Neural cell (in vitro differentiated cells): ENCODE measurements at regions not wholly inside any gene's neighbourhood (a gene's known extent, or its start where the extent isn't known, plus 50 kb on each side); places are given as distances from the start of the nearest gene placed in this dataset.

Experiments
- H2AFZ ChIP-seq: fragments of 200-600, 300-800 bp; sonication (generic), shearing (Covaris generic); 2 replicates; pipeline ENCODE4 v1.6.0; 2014; ENCODE audit warnings: low read depth, mild to moderate bottlenecking, antibody characterized with exemption, low read length, moderate library complexity
- H3F3A ChIP-seq: fragments of 200-600 bp; shearing (Covaris generic); 2 replicates; pipeline ENCODE4 v1.6.1; 2016; ENCODE audit warnings: mild to moderate bottlenecking, moderate library complexity, mixed read lengths, antibody characterized with exemption, low read length; ENCODE audit not compliant: insufficient read depth, poor library complexity, severe bottlenecking
- H3K27ac ChIP-seq: fragments of 200-600, 300-800 bp; sonication (generic), shearing (Covaris generic); 2 replicates; pipeline ENCODE4 v1.5.1; 2014; ENCODE audit warnings: mild to moderate bottlenecking, low read length, moderate library complexity
- H3K27me3 ChIP-seq: fragments of 300-800, 200-600 bp; sonication (generic), shearing (Covaris generic); 2 replicates; pipeline ENCODE4 v1.6.0; 2014; ENCODE audit warnings: mild to moderate bottlenecking, low read depth, low read length, moderate library complexity; ENCODE audit not compliant: insufficient read depth
- H3K36me3 ChIP-seq: fragments of 300-800, 200-600 bp; sonication (generic), shearing (Covaris generic); 2 replicates; pipeline ENCODE4 v1.5.1; 2014; ENCODE audit warnings: mild to moderate bottlenecking, antibody characterized with exemption, low read length, moderate library complexity; ENCODE audit not compliant: insufficient read depth
- H3K4me2 ChIP-seq: fragments of 300-800, 200-600 bp; sonication (generic), shearing (Covaris generic); 2 replicates; pipeline ENCODE4 v1.6.0; 2014; ENCODE audit warnings: mild to moderate bottlenecking, low read length
- H3K4me3 ChIP-seq: fragments of 300-800, 200-600 bp; sonication (generic), shearing (Covaris generic); 2 replicates; pipeline ENCODE4 v1.5.1; 2014; ENCODE audit warnings: mild to moderate bottlenecking, low read length, moderate library complexity
- H3K79me2 ChIP-seq: fragments of 200-600 bp; shearing (Covaris generic); replicated peaks from 2 replicates; pipeline ENCODE4 v1.6.0; 2014; ENCODE audit warnings: mild to moderate bottlenecking, low read length, moderate library complexity; ENCODE audit not compliant: insufficient read depth
- H3K9ac ChIP-seq: fragments of 300-800, 200-600 bp; sonication (generic), shearing (Covaris generic); 2 replicates; pipeline ENCODE4 v1.6.1; 2016; ENCODE audit warnings: mild to moderate bottlenecking, low read length, mixed read lengths
- H3K9me2 ChIP-seq: fragments of 200-600 bp; shearing (Covaris generic); 2 replicates; pipeline ENCODE4 v1.6.1; 2016; ENCODE audit warnings: mild to moderate bottlenecking, low read length, mixed read lengths; ENCODE audit not compliant: insufficient read depth
- H3K9me3 ChIP-seq: fragments of 200-600, 300-800 bp; sonication (generic), shearing (Covaris generic); 2 replicates; pipeline ENCODE4 v1.6.1; 2016; ENCODE audit warnings: mild to moderate bottlenecking, mixed run types, low read length, moderate library complexity, mixed read lengths
- H4K20me1 ChIP-seq: fragments of 200-600 bp; shearing (Covaris generic); 2 replicates; pipeline ENCODE4 v1.6.1; 2016; ENCODE audit warnings: mild to moderate bottlenecking, mixed run types; ENCODE audit not compliant: insufficient read depth
- EP300 ChIP-seq: fragments of 450-650 bp; conservative IDR thresholded peaks from 2 replicates; pipeline ENCODE4 v1.6.1; 2014; ENCODE audit warnings: antibody characterized with exemption, mild to moderate bottlenecking, moderate library complexity; ENCODE audit not compliant: poor library complexity, severe bottlenecking
- EZH2 ChIP-seq: fragments of 200-600, 300-800 bp; shearing (Covaris generic), sonication (generic); IDR thresholded peaks from 2 replicates; pipeline ENCODE4 v1.6.1; 2014; ENCODE audit warnings: antibody characterized with exemption, low read length, borderline replicate concordance, mild to moderate bottlenecking; ENCODE audit not compliant: insufficient read depth, poor library complexity, severe bottlenecking
- MXI1 ChIP-seq: fragments of 450-650 bp; conservative IDR thresholded peaks from 2 replicates; pipeline ENCODE4 v1.6.1; 2014; ENCODE audit warnings: antibody characterized with exemption, mild to moderate bottlenecking; ENCODE audit not compliant: poor library complexity, severe bottlenecking
- POLR2AphosphoS5 ChIP-seq: IDR thresholded peaks from 2 replicates; pipeline ENCODE4 v1.6.1; 2012
- RAD21 ChIP-seq: fragments of 450-650 bp; conservative IDR thresholded peaks from 2 replicates; pipeline ENCODE4 v1.6.1; 2014; ENCODE audit warnings: antibody characterized with exemption, mild to moderate bottlenecking, moderate library complexity
- SMC3 ChIP-seq: fragments of 450-650 bp; conservative IDR thresholded peaks from 2 replicates; pipeline ENCODE4 v1.6.1; 2014; ENCODE audit warnings: antibody characterized with exemption, mild to moderate bottlenecking, moderate library complexity; ENCODE audit not compliant: poor library complexity
- TAF1 ChIP-seq: IDR thresholded peaks from 2 replicates; pipeline ENCODE4 v1.6.1; 2012; ENCODE audit warnings: low read depth
- TF ChIP-seq, protein P1 (sequence below): fragments of 450-650 bp; IDR thresholded peaks from 2 replicates; pipeline ENCODE4 v1.5.1; 2014; ENCODE audit warnings: antibody characterized with exemption, mild to moderate bottlenecking, moderate library complexity; ENCODE audit not compliant: poor library complexity, severe bottlenecking
- TF ChIP-seq, protein P2 (sequence below): IDR thresholded peaks from 2 replicates; pipeline ENCODE4 v1.6.1; 2012; ENCODE audit warnings: borderline replicate concordance

DNA sequence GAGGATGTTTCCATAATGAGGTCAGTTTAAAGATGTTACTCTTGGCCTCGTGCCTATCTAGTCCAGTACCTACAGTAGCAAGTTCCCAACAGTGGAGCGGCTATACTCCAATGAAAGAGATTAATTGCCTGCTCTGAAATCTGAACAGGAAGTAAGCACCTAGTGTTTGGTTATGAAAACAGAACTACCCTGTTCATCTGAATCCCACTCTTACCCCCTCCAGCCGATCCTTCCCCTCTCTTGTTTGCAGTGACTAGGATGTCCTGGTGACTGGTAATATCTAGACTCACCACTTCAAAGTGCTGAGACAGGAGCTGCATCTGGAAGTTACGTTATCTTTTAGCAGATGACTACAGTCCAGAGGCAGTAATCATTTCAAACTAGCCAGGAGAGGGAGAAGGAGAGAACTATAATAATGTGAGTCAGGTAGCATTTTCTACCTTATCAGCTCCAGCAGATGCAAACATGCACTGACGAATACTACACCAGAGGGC, 666.7 kb upstream of the NRP1 start:
- H3K9ac ChIP-seq: no peak overlapping the region
- H3F3A ChIP-seq: no peaks in the 10 kb centered on the region
- no peaks in the 10 kb centered on the region for H3K27me3 ChIP-seq
- no peaks in the 10 kb centered on the region for H4K20me1 ChIP-seq
- no peaks in the 10 kb centered on the region for H3K79me2 ChIP-seq
- H3K9me3 ChIP-seq: no peaks in the 10 kb centered on the region
- no peaks in the 10 kb centered on the region for H3K9me2 ChIP-seq
- TF ChIP-seq, protein P1, sequence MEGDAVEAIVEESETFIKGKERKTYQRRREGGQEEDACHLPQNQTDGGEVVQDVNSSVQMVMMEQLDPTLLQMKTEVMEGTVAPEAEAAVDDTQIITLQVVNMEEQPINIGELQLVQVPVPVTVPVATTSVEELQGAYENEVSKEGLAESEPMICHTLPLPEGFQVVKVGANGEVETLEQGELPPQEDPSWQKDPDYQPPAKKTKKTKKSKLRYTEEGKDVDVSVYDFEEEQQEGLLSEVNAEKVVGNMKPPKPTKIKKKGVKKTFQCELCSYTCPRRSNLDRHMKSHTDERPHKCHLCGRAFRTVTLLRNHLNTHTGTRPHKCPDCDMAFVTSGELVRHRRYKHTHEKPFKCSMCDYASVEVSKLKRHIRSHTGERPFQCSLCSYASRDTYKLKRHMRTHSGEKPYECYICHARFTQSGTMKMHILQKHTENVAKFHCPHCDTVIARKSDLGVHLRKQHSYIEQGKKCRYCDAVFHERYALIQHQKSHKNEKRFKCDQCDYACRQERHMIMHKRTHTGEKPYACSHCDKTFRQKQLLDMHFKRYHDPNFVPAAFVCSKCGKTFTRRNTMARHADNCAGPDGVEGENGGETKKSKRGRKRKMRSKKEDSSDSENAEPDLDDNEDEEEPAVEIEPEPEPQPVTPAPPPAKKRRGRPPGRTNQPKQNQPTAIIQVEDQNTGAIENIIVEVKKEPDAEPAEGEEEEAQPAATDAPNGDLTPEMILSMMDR: peak; percentile 16
- TF ChIP-seq SMC3 (no peak), EP300 (no peak)
- H3K4me2 ChIP-seq: no peak overlapping the region
- no peak overlapping the region for H2AFZ ChIP-seq
- no peak overlapping the region for H3K4me3 ChIP-seq
- H3K27ac ChIP-seq: no peak overlapping the region
- H3K36me3 ChIP-seq: no peaks in the 10 kb centered on the region

DNA sequence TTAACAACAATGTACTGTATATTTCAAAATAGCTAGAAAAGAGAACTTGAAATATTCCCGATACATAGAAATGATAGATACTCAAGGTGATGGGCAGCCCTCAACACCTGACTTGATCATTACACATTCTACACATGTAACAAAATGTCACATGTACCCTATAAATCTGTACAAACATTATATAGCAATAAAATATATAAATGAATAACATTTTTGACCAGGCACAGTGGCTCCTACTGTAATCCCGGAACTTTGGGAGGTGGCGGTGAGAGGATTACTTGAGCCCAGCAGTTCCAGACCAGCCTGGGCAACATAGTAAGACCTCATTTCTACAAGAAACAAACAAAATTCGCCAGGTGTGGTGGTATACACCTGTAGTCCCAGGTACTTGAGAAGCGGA, 659.5 kb upstream of the NRP1 start:
- H2AFZ ChIP-seq: no peak overlapping the region
- H3K36me3 ChIP-seq: no peaks in the 10 kb centered on the region
- H3K9me3 ChIP-seq: no peaks in the 10 kb centered on the region
- TF ChIP-seq SMC3: no peak
- TF ChIP-seq EP300: no peak
- TF ChIP-seq, protein P2, sequence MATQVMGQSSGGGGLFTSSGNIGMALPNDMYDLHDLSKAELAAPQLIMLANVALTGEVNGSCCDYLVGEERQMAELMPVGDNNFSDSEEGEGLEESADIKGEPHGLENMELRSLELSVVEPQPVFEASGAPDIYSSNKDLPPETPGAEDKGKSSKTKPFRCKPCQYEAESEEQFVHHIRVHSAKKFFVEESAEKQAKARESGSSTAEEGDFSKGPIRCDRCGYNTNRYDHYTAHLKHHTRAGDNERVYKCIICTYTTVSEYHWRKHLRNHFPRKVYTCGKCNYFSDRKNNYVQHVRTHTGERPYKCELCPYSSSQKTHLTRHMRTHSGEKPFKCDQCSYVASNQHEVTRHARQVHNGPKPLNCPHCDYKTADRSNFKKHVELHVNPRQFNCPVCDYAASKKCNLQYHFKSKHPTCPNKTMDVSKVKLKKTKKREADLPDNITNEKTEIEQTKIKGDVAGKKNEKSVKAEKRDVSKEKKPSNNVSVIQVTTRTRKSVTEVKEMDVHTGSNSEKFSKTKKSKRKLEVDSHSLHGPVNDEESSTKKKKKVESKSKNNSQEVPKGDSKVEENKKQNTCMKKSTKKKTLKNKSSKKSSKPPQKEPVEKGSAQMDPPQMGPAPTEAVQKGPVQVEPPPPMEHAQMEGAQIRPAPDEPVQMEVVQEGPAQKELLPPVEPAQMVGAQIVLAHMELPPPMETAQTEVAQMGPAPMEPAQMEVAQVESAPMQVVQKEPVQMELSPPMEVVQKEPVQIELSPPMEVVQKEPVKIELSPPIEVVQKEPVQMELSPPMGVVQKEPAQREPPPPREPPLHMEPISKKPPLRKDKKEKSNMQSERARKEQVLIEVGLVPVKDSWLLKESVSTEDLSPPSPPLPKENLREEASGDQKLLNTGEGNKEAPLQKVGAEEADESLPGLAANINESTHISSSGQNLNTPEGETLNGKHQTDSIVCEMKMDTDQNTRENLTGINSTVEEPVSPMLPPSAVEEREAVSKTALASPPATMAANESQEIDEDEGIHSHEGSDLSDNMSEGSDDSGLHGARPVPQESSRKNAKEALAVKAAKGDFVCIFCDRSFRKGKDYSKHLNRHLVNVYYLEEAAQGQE: no peak
- TF ChIP-seq, protein P1: no peak
- no peak for TF ChIP-seq TAF1
- TF ChIP-seq POLR2AphosphoS5: no peak
- TF ChIP-seq EZH2: no peak
- TF ChIP-seq MXI1: no peak
- no peak for TF ChIP-seq RAD21
- H3K4me2 ChIP-seq: no peak overlapping the region
- H3K9me2 ChIP-seq: no peaks in the 10 kb centered on the region
- no peak overlapping the region for H3K9ac ChIP-seq
- H3K27ac ChIP-seq: no peak overlapping the region
- H4K20me1 ChIP-seq: no peaks in the 10 kb centered on the region
- H3K4me3 ChIP-seq: no peak overlapping the region
- no peaks in the 10 kb centered on the region for H3K79me2 ChIP-seq
- no peaks in the 10 kb centered on the region for H3K27me3 ChIP-seq
- no peaks in the 10 kb centered on the region for H3F3A ChIP-seq
